IgD-negative memory B cell (primary cell): ENCODE measurements at regions not wholly inside any gene's neighbourhood (a gene's known extent, or its start where the extent isn't known, plus 50 kb on each side); places are given as distances from the start of the nearest gene placed in this dataset.

Experiments
- H3K27ac Mint-ChIP-seq, 3 donors: one replicate each; pipeline ENCODE4 v1.8.0; 2020 to 2022; ENCODE audit warnings: mild to moderate bottlenecking in 3 of 3, mixed read lengths in 3 of 3, moderate library complexity in 1 of 3
- H3K27me3 Mint-ChIP-seq: one replicate; pipeline ENCODE4 v1.8.0; 2021; ENCODE audit warnings: mixed read lengths
- H3K36me3 Mint-ChIP-seq: one replicate; pipeline ENCODE4 v1.8.0; 2020; ENCODE audit warnings: mild to moderate bottlenecking, mixed read lengths
- H3K4me1 Mint-ChIP-seq, 3 donors: one replicate each; pipeline ENCODE4 v1.8.0; 2020 to 2022; ENCODE audit warnings: mixed read lengths in 3 of 3, mild to moderate bottlenecking in 1 of 3
- H3K4me3 Mint-ChIP-seq, 4 donors: one replicate each; pipeline ENCODE4 v1.8.0; 2020 to 2022; ENCODE audit warnings: mild to moderate bottlenecking in 4 of 4, mixed read lengths in 4 of 4, moderate library complexity in 3 of 4
- H3K9me3 Mint-ChIP-seq, 3 donors: one replicate each; pipeline ENCODE4 v1.8.0; 2020 to 2021; ENCODE audit warnings: mixed read lengths in 3 of 3, mild to moderate bottlenecking in 1 of 3

GRCh38 chr5:74309050-74309449, 331.5 kb downstream of the ENC1 start:
- no peak overlapping the region for H3K27ac Mint-ChIP-seq
- no peak overlapping the region for H3K4me3 Mint-ChIP-seq
- no peaks in the 10 kb centered on the region for H3K9me3 Mint-ChIP-seq
- H3K4me1 Mint-ChIP-seq = peaks cover 0 to 1% (median 0%) of the 10 kb centered on the region in 3 donors
- H3K27me3 Mint-ChIP-seq = no peaks in the 10 kb centered on the region
- no peaks in the 10 kb centered on the region for H3K36me3 Mint-ChIP-seq

- H3K27ac Mint-ChIP-seq = no peak overlapping the region
- H3K27me3 Mint-ChIP-seq = peaks cover 3% of the 10 kb centered on the region
- H3K9me3 Mint-ChIP-seq = no peaks in the 10 kb centered on the region
- H3K4me3 Mint-ChIP-seq = no peak overlapping the region
- H3K4me1 Mint-ChIP-seq = no peaks in the 10 kb centered on the region
- no peaks in the 10 kb centered on the region for H3K36me3 Mint-ChIP-seq
Observed at GRCh38 chr5:74306845-74307244, 333.7 kb downstream of the ENC1 start.

- Mint-ChIP-seq H3K27ac (no peak overlapping the region), H3K4me3 (no peak overlapping the region), H3K27me3 (peaks cover 5% of the 10 kb centered on the region), H3K36me3 (no peaks in the 10 kb centered on the region), H3K4me1 (no peaks in the 10 kb centered on the region), H3K9me3 (no peaks in the 10 kb centered on the region)
Observed at GRCh38 chr5:74304536-74304935, 336.0 kb downstream of the ENC1 start.

- H3K9me3 Mint-ChIP-seq = no peaks in the 10 kb centered on the region
- peaks cover 6% of the 10 kb centered on the region for H3K27me3 Mint-ChIP-seq
- no peaks in the 10 kb centered on the region for H3K36me3 Mint-ChIP-seq
- H3K4me1 Mint-ChIP-seq = no peaks in the 10 kb centered on the region
- no peak overlapping the region for H3K4me3 Mint-ChIP-seq
- no peak overlapping the region for H3K27ac Mint-ChIP-seq
Observed at GRCh38 chr5:74303578-74303977, 336.9 kb downstream of the ENC1 start.

GRCh38 chr5:74301576-74301975, 339.0 kb downstream of the ENC1 start:
- Mint-ChIP-seq H3K27ac (no peak overlapping the region), H3K4me3 (no peak overlapping the region), H3K36me3 (no peaks in the 10 kb centered on the region), H3K4me1 (no peaks in the 10 kb centered on the region), H3K27me3 (peaks cover 6% of the 10 kb centered on the region), H3K9me3 (no peaks in the 10 kb centered on the region)

- Mint-ChIP-seq H3K4me1 (no peaks in the 10 kb centered on the region), H3K4me3 (no peak overlapping the region), H3K9me3 (no peaks in the 10 kb centered on the region), H3K36me3 (no peaks in the 10 kb centered on the region), H3K27me3 (peaks cover 6% of the 10 kb centered on the region), H3K27ac (no peak overlapping the region)
Observed at GRCh38 chr5:74300808-74301389, 339.6 kb downstream of the ENC1 start.

- no peak overlapping the region for H3K27ac Mint-ChIP-seq
- H3K36me3 Mint-ChIP-seq = no peaks in the 10 kb centered on the region
- peaks cover 6% of the 10 kb centered on the region for H3K27me3 Mint-ChIP-seq
- no peak overlapping the region for H3K4me3 Mint-ChIP-seq
- H3K9me3 Mint-ChIP-seq = no peaks in the 10 kb centered on the region
- H3K4me1 Mint-ChIP-seq = no peaks in the 10 kb centered on the region
Observed at GRCh38 chr5:74299833-74300232, 340.7 kb downstream of the ENC1 start.

- H3K4me3 Mint-ChIP-seq = no peak overlapping the region
- H3K27ac Mint-ChIP-seq = no peak overlapping the region
- no peaks in the 10 kb centered on the region for H3K9me3 Mint-ChIP-seq
- no peaks in the 10 kb centered on the region for H3K36me3 Mint-ChIP-seq
- no peaks in the 10 kb centered on the region for H3K4me1 Mint-ChIP-seq
- H3K27me3 Mint-ChIP-seq = peaks cover 3% of the 10 kb centered on the region
Observed at GRCh38 chr5:74296685-74297408, 343.7 kb downstream of the ENC1 start.

- no peaks in the 10 kb centered on the region for H3K4me1 Mint-ChIP-seq
- H3K27ac Mint-ChIP-seq = no peak overlapping the region
- no peak overlapping the region for H3K4me3 Mint-ChIP-seq
- peaks cover 3% of the 10 kb centered on the region for H3K27me3 Mint-ChIP-seq
- no peaks in the 10 kb centered on the region for H3K36me3 Mint-ChIP-seq
- H3K9me3 Mint-ChIP-seq = no peaks in the 10 kb centered on the region
Observed at GRCh38 chr5:74295676-74296075, 344.9 kb downstream of the ENC1 start.

- Mint-ChIP-seq H3K27me3 (peaks cover 3% of the 10 kb centered on the region), H3K9me3 (no peaks in the 10 kb centered on the region), H3K36me3 (no peaks in the 10 kb centered on the region), H3K4me3 (no peak overlapping the region), H3K27ac (no peak overlapping the region), H3K4me1 (no peaks in the 10 kb centered on the region)
Observed at GRCh38 chr5:74295141-74295540, 345.4 kb downstream of the ENC1 start.

GRCh38 chr5:74294231-74294705, 346.3 kb downstream of the ENC1 start:
- no peaks in the 10 kb centered on the region for H3K27me3 Mint-ChIP-seq
- H3K4me1 Mint-ChIP-seq = no peaks in the 10 kb centered on the region
- H3K9me3 Mint-ChIP-seq = no peaks in the 10 kb centered on the region
- no peak overlapping the region for H3K27ac Mint-ChIP-seq
- H3K4me3 Mint-ChIP-seq = no peak overlapping the region
- no peaks in the 10 kb centered on the region for H3K36me3 Mint-ChIP-seq

GRCh38 chr5:74293182-74293581, 347.3 kb downstream of the ENC1 start:
- Mint-ChIP-seq H3K36me3 (no peaks in the 10 kb centered on the region), H3K9me3 (no peaks in the 10 kb centered on the region), H3K4me3 (no peak overlapping the region), H3K27me3 (no peaks in the 10 kb centered on the region), H3K4me1 (no peaks in the 10 kb centered on the region), H3K27ac (no peak overlapping the region)

- Mint-ChIP-seq H3K36me3 (no peaks in the 10 kb centered on the region), H3K4me1 (no peaks in the 10 kb centered on the region), H3K27me3 (peaks cover 5% of the 10 kb centered on the region), H3K27ac (no peak overlapping the region), H3K4me3 (no peak overlapping the region), H3K9me3 (no peaks in the 10 kb centered on the region)
Observed at GRCh38 chr5:74290634-74291241, 349.8 kb downstream of the ENC1 start.

- Mint-ChIP-seq H3K27ac (no peak overlapping the region), H3K4me3 (no peak overlapping the region), H3K36me3 (no peaks in the 10 kb centered on the region), H3K9me3 (no peaks in the 10 kb centered on the region), H3K27me3 (peaks cover 5% of the 10 kb centered on the region), H3K4me1 (no peaks in the 10 kb centered on the region)
Observed at GRCh38 chr5:74289691-74290090, 350.8 kb downstream of the ENC1 start.

GRCh38 chr5:74289238-74289637, 351.3 kb downstream of the ENC1 start:
- H3K27ac Mint-ChIP-seq = no peak overlapping the region
- no peaks in the 10 kb centered on the region for H3K9me3 Mint-ChIP-seq
- H3K36me3 Mint-ChIP-seq = no peaks in the 10 kb centered on the region
- no peaks in the 10 kb centered on the region for H3K4me1 Mint-ChIP-seq
- H3K27me3 Mint-ChIP-seq = peaks cover 9% of the 10 kb centered on the region
- no peak overlapping the region for H3K4me3 Mint-ChIP-seq
